Epithelial cell of proximal tubule (primary cell): ENCODE measurements at regions not wholly inside any gene's neighbourhood (a gene's known extent, or its start where the extent isn't known, plus 50 kb on each side); places are given as distances from the start of the nearest gene placed in this dataset.

Experiments used
- DNase-seq: peaks from one replicate; pipeline ENCODE4 v3.0.0-alpha.2; 2011; ENCODE audit warnings: low read depth
- H3K4me3 ChIP-seq: 2 replicates; pipeline ENCODE4 v1.5.1; 2011; ENCODE audit warnings: low read depth, mild to moderate bottlenecking, low read length
- CTCF ChIP-seq: conservative IDR thresholded peaks from 2 replicates; pipeline ENCODE4 v1.5.1; 2012; ENCODE audit warnings: low read depth, mild to moderate bottlenecking, low read length

- TF ChIP-seq CTCF, result no peak
- DNase-seq, result no peak
- no peak overlapping the region for H3K4me3 ChIP-seq
These were observed 209.2 kb downstream of the CSNK2A3 start for GRCh38 chr11:11143849-11144248.

- TF ChIP-seq CTCF, result no peak
- no peak overlapping the region for H3K4me3 ChIP-seq
- DNase-seq, result no peak
These were observed 210.6 kb downstream of the CSNK2A3 start for GRCh38 chr11:11142430-11142829.

GRCh38 chr11:11141065-11141464 lies 212.0 kb downstream of the CSNK2A3 start:
- no peak overlapping the region for H3K4me3 ChIP-seq
- no peak for TF ChIP-seq CTCF
- no peak for DNase-seq

- no peak overlapping the region for H3K4me3 ChIP-seq
- DNase-seq, result no peak
- no peak for TF ChIP-seq CTCF
These were observed 212.5 kb downstream of the CSNK2A3 start for GRCh38 chr11:11140510-11140909.

- no peak for DNase-seq
- TF ChIP-seq CTCF, result no peak
These were observed 215.7 kb downstream of the CSNK2A3 start for GRCh38 chr11:11137339-11137738.

GRCh38 chr11:11135820-11136476 lies 217.1 kb downstream of the CSNK2A3 start:
- DNase-seq, result no peak
- no peak for TF ChIP-seq CTCF
- H3K4me3 ChIP-seq, result no peak overlapping the region

More at GRCh38 chr11:11137339-11137738, 215.7 kb downstream of the CSNK2A3 start:
- H3K4me3 ChIP-seq, result no peak overlapping the region

- no peak overlapping the region for H3K4me3 ChIP-seq
- no peak for TF ChIP-seq CTCF
- no peak for DNase-seq
These were observed 223.9 kb downstream of the CSNK2A3 start for GRCh38 chr11:11129118-11129517.
